Esophagus (tissue), 2 donors: ENCODE measurements at regions not wholly inside any gene's neighbourhood (a gene's known extent, or its start where the extent isn't known, plus 50 kb on each side); places are given as distances from the start of the nearest gene placed in this dataset.

Experiments used
- H3K27ac ChIP-seq, 2 donors: one replicate each; pipeline ENCODE4 v1.5.1; 2013; ENCODE audit warnings: low read depth in 2 of 2, mild to moderate bottlenecking in 2 of 2, inconsistent platforms in 1 of 2, low read length in 1 of 2, moderate library complexity in 1 of 2
- H3K27me3 ChIP-seq, 2 donors: one replicate each; pipeline ENCODE4 v1.6.1; 2013; ENCODE audit warnings: low read length in 2 of 2, control low read depth in 1 of 2, mild to moderate bottlenecking in 1 of 2; ENCODE audit not compliant: insufficient read depth in 2 of 2, control insufficient read depth in 1 of 2
- H3K36me3 ChIP-seq, 2 donors: one replicate each; pipeline ENCODE4 v1.6.1; 2013; ENCODE audit warnings: low read length in 1 of 2; ENCODE audit not compliant: control insufficient read depth in 2 of 2, insufficient read depth in 2 of 2
- H3K4me1 ChIP-seq, 2 donors: one replicate each; pipeline ENCODE4 v1.6.1; 2013; ENCODE audit warnings: low read length in 1 of 2; ENCODE audit not compliant: control insufficient read depth in 2 of 2, insufficient read depth in 2 of 2
- H3K4me3 ChIP-seq, 2 donors: one replicate each; pipeline ENCODE4 v1.5.1; 2013; ENCODE audit warnings: low read length in 2 of 2, mild to moderate bottlenecking in 2 of 2, low read depth in 1 of 2, moderate library complexity in 1 of 2
- H3K9me3 ChIP-seq, 2 donors: one replicate each; pipeline ENCODE4 v1.6.1; 2013; ENCODE audit warnings: mild to moderate bottlenecking in 2 of 2, low read depth in 1 of 2, low read length in 1 of 2, moderate library complexity in 1 of 2; ENCODE audit not compliant: control insufficient read depth in 2 of 2, insufficient read depth in 1 of 2
- WGBS, 2 donors: extraction: QIAGEN DNeasy Blood & Tissue Kit; methylation state at CpG; one replicate each; pipeline ENCODE4 v1.1.7; 2013; 5-methylcytosine and 5-hydroxymethylcytosine counted together
- donor health status: healthy with polysubstance abuse.
- donor health status: Bipolar disorder and iron deficiency.

- no peak overlapping the region for H3K27ac ChIP-seq
- H3K27me3 ChIP-seq: no peaks in the 10 kb centered on the region
- H3K4me1 ChIP-seq: no peaks in the 10 kb centered on the region
- no peak overlapping the region for H3K4me3 ChIP-seq
- WGBS, 2 donors: 50 to 53% methylated on average over 5 of the region's 5 CpGs
- no peaks in the 10 kb centered on the region for H3K9me3 ChIP-seq
- no peaks in the 10 kb centered on the region for H3K36me3 ChIP-seq
Observed at GRCh38 chr1:221093903-221094791, 214.9 kb downstream of the HLX start.

GRCh38 chr1:221097479-221098281, 218.4 kb downstream of the HLX start:
- 70 to 74% methylated on average over 6 of the region's 6 CpGs for WGBS, 2 donors
- H3K27me3 ChIP-seq: no peaks in the 10 kb centered on the region
- H3K27ac ChIP-seq: no peak overlapping the region
- H3K9me3 ChIP-seq: no peaks in the 10 kb centered on the region
- H3K4me3 ChIP-seq: no peak overlapping the region
- H3K36me3 ChIP-seq: no peaks in the 10 kb centered on the region
- no peaks in the 10 kb centered on the region for H3K4me1 ChIP-seq

- Histone ChIP-seq H3K9me3 (no peaks in the 10 kb centered on the region), H3K4me1 (no peaks in the 10 kb centered on the region), H3K27ac (no peak overlapping the region), H3K27me3 (no peaks in the 10 kb centered on the region), H3K4me3 (no peak overlapping the region), H3K36me3 (no peaks in the 10 kb centered on the region)
- 76% methylated on average over 10 of the region's 10 CpGs for WGBS, 2 donors
Observed at GRCh38 chr1:221098471-221099405, 219.5 kb downstream of the HLX start.

GRCh38 chr1:221099747-221100595, 220.7 kb downstream of the HLX start:
- Histone ChIP-seq H3K27ac (no peak overlapping the region), H3K4me1 (no peaks in the 10 kb centered on the region)

GRCh38 chr1:221100611-221101010, 221.4 kb downstream of the HLX start:
- Histone ChIP-seq H3K4me3 (no peak overlapping the region), H3K36me3 (no peaks in the 10 kb centered on the region), H3K27ac (no peak overlapping the region), H3K27me3 (no peaks in the 10 kb centered on the region), H3K4me1 (no peaks in the 10 kb centered on the region), H3K9me3 (no peaks in the 10 kb centered on the region)
- WGBS, 2 donors: 25 to 31% methylated on average over 3 of the region's 3 CpGs

More at GRCh38 chr1:221099747-221100595, 220.7 kb downstream of the HLX start:
- Histone ChIP-seq H3K36me3 (no peaks in the 10 kb centered on the region), H3K9me3 (no peaks in the 10 kb centered on the region), H3K27me3 (no peaks in the 10 kb centered on the region), H3K4me3 (no peak overlapping the region)
- WGBS, 2 donors: 79 to 82% methylated on average over 12 of the region's 12 CpGs

- no peaks in the 10 kb centered on the region for H3K4me1 ChIP-seq
- H3K4me3 ChIP-seq: no peak overlapping the region
- no peaks in the 10 kb centered on the region for H3K36me3 ChIP-seq
- H3K9me3 ChIP-seq: no peaks in the 10 kb centered on the region
- H3K27ac ChIP-seq: no peak overlapping the region
- no peaks in the 10 kb centered on the region for H3K27me3 ChIP-seq
Observed at GRCh38 chr1:221101807-221102605, 222.8 kb downstream of the HLX start.

- Histone ChIP-seq H3K4me3 (no peak overlapping the region), H3K36me3 (no peaks in the 10 kb centered on the region), H3K27ac (no peak overlapping the region), H3K4me1 (no peaks in the 10 kb centered on the region), H3K9me3 (no peaks in the 10 kb centered on the region), H3K27me3 (no peaks in the 10 kb centered on the region)
- WGBS, 2 donors: 76 to 85% methylated on average over 3 of the region's 3 CpGs
Observed at GRCh38 chr1:221104596-221104995, 225.4 kb downstream of the HLX start.

- Histone ChIP-seq H3K4me1 (no peaks in the 10 kb centered on the region), H3K9me3 (no peaks in the 10 kb centered on the region), H3K27ac (no peak overlapping the region), H3K36me3 (no peaks in the 10 kb centered on the region), H3K4me3 (no peak overlapping the region), H3K27me3 (no peaks in the 10 kb centered on the region)
- 54 to 84% methylated on average over 1 of the region's 1 CpG for WGBS, 2 donors
Observed at GRCh38 chr1:221105578-221105977, 226.3 kb downstream of the HLX start.
